Erythroblast (primary cell): ENCODE measurements at regions not wholly inside any gene's neighbourhood (a gene's known extent, or its start where the extent isn't known, plus 50 kb on each side); places are given as distances from the start of the nearest gene placed in this dataset.

Experiments
- GATA1 ChIP-seq: IDR thresholded peaks from 2 replicates; pipeline ENCODE4 v1.6.1; 2011; ENCODE audit warnings: low read depth, mild to moderate bottlenecking, control low read depth, low read length, moderate library complexity
- POLR2A ChIP-seq: IDR thresholded peaks from 2 replicates; pipeline ENCODE4 v1.6.1; 2011; ENCODE audit warnings: mild to moderate bottlenecking, low read length

- no peak for TF ChIP-seq POLR2A
- no peak for TF ChIP-seq GATA1
These were observed 576.8 kb upstream of the TMEM132C start for GRCh38 chr12:127690161-127690560.
